ENCODE measurements at regions not wholly inside any gene's neighbourhood (a gene's known extent, or its start where the extent isn't known, plus 50 kb on each side); places are given as distances from the start of the nearest gene placed in this dataset.

DNA sequence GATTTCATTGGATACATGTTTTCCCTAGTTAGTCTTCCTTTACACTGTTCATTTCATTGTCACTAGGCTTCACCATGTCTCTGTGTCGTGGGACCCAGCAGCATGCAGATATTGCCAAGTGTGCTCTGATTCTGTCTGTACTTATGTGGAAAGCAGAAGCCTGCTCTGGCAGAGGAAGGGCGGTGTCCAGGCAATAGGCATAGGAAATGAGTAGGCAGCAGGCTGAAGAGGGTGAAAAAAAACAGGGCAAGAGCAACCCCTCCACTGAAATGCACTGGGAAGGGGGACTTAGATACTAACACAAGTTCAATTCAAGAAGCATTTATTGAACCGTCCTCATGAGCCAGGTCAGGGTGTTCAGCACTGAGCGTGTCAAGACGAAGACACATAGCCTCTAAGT lies 85.2 kb upstream of the VAV3 start (continued):
- no peak for TF ChIP-seq STAT6 (CRISPR knock-in tag; conservative IDR thresholded peaks at IDR 0.05; ENCODE audit: low read depth)

DNA sequence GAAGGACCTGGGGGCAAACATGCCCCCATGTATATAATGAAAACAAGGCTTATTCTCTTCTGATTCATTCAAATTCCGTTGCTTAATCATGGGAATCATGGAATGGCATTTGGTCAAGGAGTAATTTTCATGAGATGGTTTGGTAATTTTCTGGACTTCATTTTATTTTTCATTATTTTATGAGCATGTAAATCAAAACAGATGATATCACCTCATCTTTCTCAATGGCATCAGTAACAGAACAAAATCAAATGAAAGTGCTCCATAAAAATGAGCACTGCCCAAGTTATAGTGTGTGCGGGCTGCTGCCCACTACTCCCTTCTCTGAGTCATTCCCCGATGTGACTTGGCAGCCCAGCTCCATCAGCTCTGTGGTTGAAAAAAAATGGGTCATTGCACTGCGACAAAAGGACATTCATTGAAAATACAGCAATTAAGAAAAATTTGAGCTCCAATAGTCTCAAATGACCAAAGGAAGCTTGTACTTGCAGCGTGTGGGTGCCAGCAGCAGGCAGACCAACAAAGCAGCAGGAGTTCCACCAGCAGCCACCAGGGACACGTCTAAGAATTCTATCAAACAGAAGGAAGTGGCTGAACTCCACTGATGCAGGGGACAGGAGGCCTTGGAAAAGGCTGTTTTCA lies 84.3 kb upstream of the VAV3 start:
- no peaks in the 10 kb centered on the region for H3K27me3 Mint-ChIP-seq (ENCODE audit: low read depth)
- H3K27ac Mint-ChIP-seq, result no peak overlapping the region
- ChIA-PET CTCF (interaction anchor here (0.6 to 1.5 kb wide), 7 partner anchors 9 to 695 kb away, joined by 3 to 8 read pairs (median 3); no protein-coding TSS in a partner anchor), POLR2A (no interaction called here)
- H3K36me3 Mint-ChIP-seq, result peaks cover 3% of the 10 kb centered on the region; the same call in 1 of the 2 replicates
- peaks cover 8% of the 10 kb centered on the region for H3K9me3 Mint-ChIP-seq
- H3K4me3 Mint-ChIP-seq, result no peak overlapping the region
- H3K4me1 Mint-ChIP-seq, result no peaks in the 10 kb centered on the region; the same call in 1 of the 2 replicates
- DNase-seq (ENCODE audit: low spot score), result peak; percentile 44
- peak; percentile 73 for ATAC-seq
- TF ChIP-seq SMAD3 (CRISPR knock-in tag; IDR thresholded peaks at IDR 0.05; ENCODE audit: borderline replicate concordance), result no peak
- TF ChIP-seq CTCF (IDR thresholded peaks at IDR 0.05), result peak; percentile 28
- TF ChIP-seq, protein P1, sequence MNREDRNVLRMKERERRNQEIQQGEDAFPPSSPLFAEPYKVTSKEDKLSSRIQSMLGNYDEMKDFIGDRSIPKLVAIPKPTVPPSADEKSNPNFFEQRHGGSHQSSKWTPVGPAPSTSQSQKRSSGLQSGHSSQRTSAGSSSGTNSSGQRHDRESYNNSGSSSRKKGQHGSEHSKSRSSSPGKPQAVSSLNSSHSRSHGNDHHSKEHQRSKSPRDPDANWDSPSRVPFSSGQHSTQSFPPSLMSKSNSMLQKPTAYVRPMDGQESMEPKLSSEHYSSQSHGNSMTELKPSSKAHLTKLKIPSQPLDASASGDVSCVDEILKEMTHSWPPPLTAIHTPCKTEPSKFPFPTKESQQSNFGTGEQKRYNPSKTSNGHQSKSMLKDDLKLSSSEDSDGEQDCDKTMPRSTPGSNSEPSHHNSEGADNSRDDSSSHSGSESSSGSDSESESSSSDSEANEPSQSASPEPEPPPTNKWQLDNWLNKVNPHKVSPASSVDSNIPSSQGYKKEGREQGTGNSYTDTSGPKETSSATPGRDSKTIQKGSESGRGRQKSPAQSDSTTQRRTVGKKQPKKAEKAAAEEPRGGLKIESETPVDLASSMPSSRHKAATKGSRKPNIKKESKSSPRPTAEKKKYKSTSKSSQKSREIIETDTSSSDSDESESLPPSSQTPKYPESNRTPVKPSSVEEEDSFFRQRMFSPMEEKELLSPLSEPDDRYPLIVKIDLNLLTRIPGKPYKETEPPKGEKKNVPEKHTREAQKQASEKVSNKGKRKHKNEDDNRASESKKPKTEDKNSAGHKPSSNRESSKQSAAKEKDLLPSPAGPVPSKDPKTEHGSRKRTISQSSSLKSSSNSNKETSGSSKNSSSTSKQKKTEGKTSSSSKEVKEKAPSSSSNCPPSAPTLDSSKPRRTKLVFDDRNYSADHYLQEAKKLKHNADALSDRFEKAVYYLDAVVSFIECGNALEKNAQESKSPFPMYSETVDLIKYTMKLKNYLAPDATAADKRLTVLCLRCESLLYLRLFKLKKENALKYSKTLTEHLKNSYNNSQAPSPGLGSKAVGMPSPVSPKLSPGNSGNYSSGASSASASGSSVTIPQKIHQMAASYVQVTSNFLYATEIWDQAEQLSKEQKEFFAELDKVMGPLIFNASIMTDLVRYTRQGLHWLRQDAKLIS (CRISPR knock-in tag; IDR thresholded peaks at IDR 0.05; ENCODE audit: borderline replicate concordance), result no peak

GRCh38 chr1:108048301-108049177 lies 83.6 kb upstream of the VAV3 start:
- H3K9me3 Mint-ChIP-seq, result peaks cover 8% of the 10 kb centered on the region
- TF ChIP-seq ATF2 (CRISPR knock-in tag; IDR thresholded peaks at IDR 0.05; ENCODE audit: borderline replicate concordance, low read depth) (no peak), ZNF423 (CRISPR knock-in tag; IDR thresholded peaks at IDR 0.05) (no peak), MYBL2 (CRISPR knock-in tag; IDR thresholded peaks at IDR 0.05) (no peak), E2F5 (CRISPR knock-in tag; IDR thresholded peaks at IDR 0.05) (no peak), FOXJ3 (CRISPR knock-in tag; IDR thresholded peaks at IDR 0.05; ENCODE audit: borderline replicate concordance) (no peak), RELA (CRISPR knock-in tag; IDR thresholded peaks at IDR 0.05; ENCODE audit: borderline replicate concordance) (no peak), GABPB1 (CRISPR knock-in tag; IDR thresholded peaks at IDR 0.05) (no peak), NFYB (CRISPR knock-in tag; conservative IDR thresholded peaks at IDR 0.05; ENCODE audit: low read depth) (no peak), ZNF263 (CRISPR knock-in tag; IDR thresholded peaks at IDR 0.05; ENCODE audit: low read depth) (no peak)
- H3K36me3 Mint-ChIP-seq, result peaks cover 3% of the 10 kb centered on the region; the same call in 1 of the 2 replicates
- DNase-seq (ENCODE audit: low spot score) (no peak), ATAC-seq (no peak)
- CTCF ChIA-PET, result interaction anchor here (0.6 to 1.5 kb wide), 7 partner anchors 9 to 695 kb away, joined by 3 to 8 read pairs (median 3); no protein-coding TSS in a partner anchor
- no peaks in the 10 kb centered on the region for H3K4me1 Mint-ChIP-seq
- no peak overlapping the region for H3K27ac Mint-ChIP-seq
- POLR2A ChIA-PET, result no interaction called here
- H3K4me3 Mint-ChIP-seq, result no peak overlapping the region
- H3K27me3 Mint-ChIP-seq (ENCODE audit: low read depth), result no peaks in the 10 kb centered on the region
